CD14-positive monocyte (primary cell): ENCODE measurements at regions not wholly inside any gene's neighbourhood (a gene's known extent, or its start where the extent isn't known, plus 50 kb on each side); places are given as distances from the start of the nearest gene placed in this dataset.
"Not testable (repeated sequence)": the region's sequence is repeated elsewhere in the genome, so short reads cannot be mapped to it uniquely, and the experiment has no call there.

Experiments used
- DNase-seq, 3 donors: peaks; one replicate each; pipeline ENCODE4 v3.0.0-alpha.2; 2011 to 2022
- H2AFZ ChIP-seq: 2 replicates; pipeline ENCODE4 v1.6.0; 2012; ENCODE audit warnings: mild to moderate bottlenecking, low read depth, low read length, inconsistent platforms; ENCODE audit not compliant: insufficient read depth, poor library complexity, severe bottlenecking
- H3K27ac ChIP-seq, 2 donors: 1 replicate in 1 of 2; 2 replicates in 1 of 2; pipeline ENCODE4 v1.5.1; 2012 to 2013; ENCODE audit warnings: low read length in 2 of 2, control low read depth in 1 of 2, inconsistent platforms in 1 of 2, low read depth in 1 of 2, mild to moderate bottlenecking in 1 of 2
- H3K27me3 ChIP-seq, 2 donors: one replicate each; pipeline versions ENCODE4 v1.6.0 to v1.6.1; 2011 to 2013; ENCODE audit warnings: low read length in 2 of 2; ENCODE audit not compliant: control insufficient read depth in 2 of 2, insufficient read depth in 2 of 2
- H3K36me3 ChIP-seq, 2 donors: replicated peaks in 1 of 2; 1 replicate in 1 of 2; 2 replicates in 1 of 2; pipeline versions ENCODE4 v1.5.1 to v1.6.1; 2012 to 2013; ENCODE audit warnings: low read length in 2 of 2, control low read depth in 1 of 2, inconsistent platforms in 1 of 2, mild to moderate bottlenecking in 1 of 2; ENCODE audit not compliant: insufficient read depth in 2 of 2, control insufficient read depth in 1 of 2
- H3K4me1 ChIP-seq, 2 donors: 1 replicate in 1 of 2; 2 replicates in 1 of 2; pipeline versions ENCODE4 v1.5.1 to v1.6.1; 2012 to 2013; ENCODE audit warnings: low read length in 2 of 2, control low read depth in 1 of 2, inconsistent platforms in 1 of 2, mild to moderate bottlenecking in 1 of 2, moderate library complexity in 1 of 2; ENCODE audit not compliant: insufficient read depth in 2 of 2, control insufficient read depth in 1 of 2
- H3K4me2 ChIP-seq: replicated peaks from 2 replicates; pipeline ENCODE3; 2012; ENCODE audit warnings: low read length, moderate library complexity, mild to moderate bottlenecking; ENCODE audit not compliant: poor library complexity, severe bottlenecking; ENCODE audit errors: extremely low read depth
- H3K4me3 ChIP-seq, 3 experiments: fragments of 200-600 bp in 1 of 3; sonication (generic) in 1 of 3; replicated peaks in 1 of 3; 1 replicate in 2 of 3; 2 replicates in 1 of 3; pipeline ENCODE4 v1.5.1; 2011 to 2013; ENCODE audit warnings: low read length in 3 of 3, mild to moderate bottlenecking in 3 of 3, control low read depth in 2 of 3, low read depth in 2 of 3, inconsistent platforms in 1 of 3, moderate library complexity in 1 of 3
- H3K79me2 ChIP-seq: 2 replicates; pipeline ENCODE4 v1.6.0; 2012; ENCODE audit warnings: mild to moderate bottlenecking, control low read depth, inconsistent platforms, low read length, moderate library complexity; ENCODE audit not compliant: insufficient read depth
- H3K9ac ChIP-seq: 2 replicates; pipeline ENCODE4 v1.6.0; 2017; ENCODE audit warnings: low read length, mild to moderate bottlenecking; ENCODE audit not compliant: insufficient read depth, poor library complexity, severe bottlenecking
- H3K9me3 ChIP-seq, 2 donors: replicated peaks in 1 of 2; 1 replicate in 1 of 2; 2 replicates in 1 of 2; pipeline versions ENCODE4 v1.5.1 to v1.6.1; 2012 to 2013; ENCODE audit warnings: low read length in 2 of 2, control low read depth in 1 of 2; ENCODE audit not compliant: control insufficient read depth in 1 of 2, insufficient read depth in 1 of 2
- H4K20me1 ChIP-seq: 2 replicates; pipeline ENCODE4 v1.6.0; 2012; ENCODE audit warnings: mild to moderate bottlenecking, low read length, control low read depth, moderate library complexity; ENCODE audit not compliant: insufficient read depth
- H3K27ac Mint-ChIP-seq, 7 donors: one replicate each; pipeline ENCODE4 v1.8.0; 2020; ENCODE audit warnings: mild to moderate bottlenecking in 7 of 7, mixed read lengths in 7 of 7, moderate library complexity in 6 of 7, inconsistent platforms in 2 of 7
- H3K27me3 Mint-ChIP-seq, 3 donors: one replicate each; pipeline ENCODE4 v1.8.0; 2021 to 2022; ENCODE audit warnings: low read depth in 3 of 3, mild to moderate bottlenecking in 3 of 3, mixed read lengths in 3 of 3, moderate library complexity in 3 of 3, inconsistent platforms in 1 of 3
- H3K36me3 Mint-ChIP-seq, 2 donors: one replicate each; pipeline ENCODE4 v1.8.0; 2020; ENCODE audit warnings: mixed read lengths in 2 of 2, inconsistent platforms in 1 of 2, mild to moderate bottlenecking in 1 of 2
- H3K4me1 Mint-ChIP-seq: one replicate; pipeline ENCODE4 v1.8.0; 2020; ENCODE audit warnings: mild to moderate bottlenecking, mixed read lengths
- H3K4me3 Mint-ChIP-seq, 2 donors: one replicate each; pipeline ENCODE4 v1.8.0; 2020; ENCODE audit warnings: mild to moderate bottlenecking in 2 of 2, mixed read lengths in 2 of 2, moderate library complexity in 1 of 2
- H3K9me3 Mint-ChIP-seq, 7 donors: one replicate each; pipeline ENCODE4 v1.8.0; 2020 to 2022; ENCODE audit warnings: mixed read lengths in 7 of 7, mild to moderate bottlenecking in 6 of 7, moderate library complexity in 6 of 7, inconsistent platforms in 2 of 7
- WGBS: methylation state at CpG from one replicate; pipeline ENCODE4 v1.1.5; 2013; ENCODE audit warnings: missing lambda C conversion rate; ENCODE audit not compliant: insufficient coverage; 5-methylcytosine and 5-hydroxymethylcytosine counted together
- intact Hi-C, 2 donors: fragments of 100-400 bp; cut with micrococcal nuclease; formaldehyde crosslinking; loops; one replicate each; pipeline versions ENCODE4 v1.15.0 to v1.15.1; 2023

GRCh38 chr4:49519150-49520035, 533.3 kb downstream of the CWH43 start:
- H3K27ac ChIP-seq, H3K4me3 Mint-ChIP-seq: not testable (repeated sequence)
- H3K9me3 ChIP-seq, result peaks cover 25 to 63% of the 10 kb centered on the region in 2 donors

GRCh38 chr4:49523816-49524765, 538.0 kb downstream of the CWH43 start:
- WGBS, result 72% methylated on average over 17 of the region's 55 CpGs
- H3K9me3 Mint-ChIP-seq, intact Hi-C loops, H3K4me3 ChIP-seq, H3K36me3 ChIP-seq, H3K27me3 Mint-ChIP-seq, H3K9ac ChIP-seq, H3K79me2 ChIP-seq, H3K27ac ChIP-seq, H3K4me1 ChIP-seq, H2AFZ ChIP-seq, H3K36me3 Mint-ChIP-seq, H3K4me2 ChIP-seq, H3K27ac Mint-ChIP-seq, H3K4me1 Mint-ChIP-seq, H4K20me1 ChIP-seq, H3K27me3 ChIP-seq, H3K4me3 Mint-ChIP-seq, DNase-seq: not testable (repeated sequence)
- peaks cover 0 to 20% of the 10 kb centered on the region in 2 donors for H3K9me3 ChIP-seq

More at GRCh38 chr4:49519150-49520035, 533.3 kb downstream of the CWH43 start:
- H3K27me3 Mint-ChIP-seq, H3K27ac Mint-ChIP-seq, H3K4me1 Mint-ChIP-seq, H4K20me1 ChIP-seq, H3K4me3 ChIP-seq, H3K27me3 ChIP-seq, DNase-seq, intact Hi-C loops, H2AFZ ChIP-seq, H3K4me2 ChIP-seq, H3K36me3 Mint-ChIP-seq, H3K79me2 ChIP-seq, H3K4me1 ChIP-seq, H3K36me3 ChIP-seq, H3K9ac ChIP-seq: not testable (repeated sequence)
- H3K9me3 Mint-ChIP-seq, result peaks cover 13 to 39% (median 32%) of the 10 kb centered on the region in 7 donors
- WGBS, result 81% methylated on average over 12 of the region's 48 CpGs

DNA sequence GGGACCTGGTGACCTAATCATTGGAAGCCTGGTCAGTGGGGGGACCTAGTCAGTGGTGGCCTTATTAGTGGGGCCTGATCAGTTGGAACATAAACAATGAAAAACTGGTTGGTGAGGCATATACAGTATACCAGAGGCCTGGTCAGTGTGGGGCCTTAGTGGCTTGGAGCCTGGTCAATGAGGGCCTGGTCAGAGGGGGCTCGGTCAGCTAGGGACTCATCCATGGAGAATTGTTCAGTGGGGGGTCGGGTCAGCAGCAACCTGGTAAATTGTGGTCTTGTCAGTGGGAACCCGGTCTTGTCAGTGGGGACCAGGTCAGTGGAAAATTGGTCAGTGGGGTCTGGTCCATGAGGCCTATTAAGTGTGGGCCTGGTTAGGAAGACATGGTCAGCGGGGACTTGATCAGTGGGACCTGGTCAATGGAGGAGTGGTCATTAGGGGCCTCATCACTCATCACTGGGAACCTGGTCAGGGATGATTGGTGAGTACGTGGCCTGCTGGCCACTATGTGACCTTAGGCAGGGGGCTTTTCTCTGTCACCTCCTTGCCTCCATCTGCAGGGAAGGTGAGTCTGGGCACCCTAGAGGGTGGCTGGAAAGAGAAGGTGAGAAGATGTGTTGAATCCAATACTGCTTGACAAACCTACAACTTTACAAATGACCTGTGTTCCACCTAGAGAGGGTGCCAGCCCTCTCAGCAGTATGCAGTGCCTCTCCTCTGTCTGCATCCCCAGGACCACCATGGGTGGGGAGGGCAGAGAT, 573.0 kb downstream of the CWH43 start:
- Mint-ChIP-seq H3K9me3 (peaks cover 2 to 30% (median 15%) of the 10 kb centered on the region in 7 donors), H3K27ac (peak overlapping the region in 1 of 7 donors; percentile 59)
- H3K27me3 ChIP-seq, H3K9ac ChIP-seq, H3K4me1 ChIP-seq, H3K4me2 ChIP-seq, H3K4me3 Mint-ChIP-seq, intact Hi-C loops, H3K27me3 Mint-ChIP-seq, H3K36me3 Mint-ChIP-seq, H3K79me2 ChIP-seq, H3K27ac ChIP-seq, H3K36me3 ChIP-seq, H4K20me1 ChIP-seq, H3K4me1 Mint-ChIP-seq, DNase-seq, H2AFZ ChIP-seq, H3K4me3 ChIP-seq: not testable (repeated sequence)
- no CpG with 5 or more reads among the region's 5 CpGs for WGBS
- peaks cover 5 to 25% of the 10 kb centered on the region in 2 donors for H3K9me3 ChIP-seq
